ENCODE measurements at regions not wholly inside any gene's neighbourhood (a gene's known extent, or its start where the extent isn't known, plus 50 kb on each side); places are given as distances from the start of the nearest gene placed in this dataset.

DNA sequence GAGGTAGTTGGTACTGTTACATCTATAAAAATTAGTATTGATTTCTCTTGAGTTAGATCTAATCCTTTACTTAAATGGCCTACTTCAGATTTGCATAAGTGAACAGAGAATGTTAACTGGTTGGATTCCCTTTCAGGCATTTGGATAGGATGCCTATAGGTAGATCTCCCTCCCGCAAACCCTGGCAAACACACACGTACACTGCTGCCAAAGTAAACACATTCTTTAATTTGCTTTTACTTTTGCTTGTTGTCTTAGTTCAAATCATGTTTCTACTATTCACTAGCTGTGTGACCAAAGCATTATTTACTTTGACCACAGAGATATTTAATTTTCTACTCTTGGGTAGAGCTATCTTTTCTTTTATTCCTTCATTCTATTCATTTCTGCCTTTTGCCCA, 936.1 kb upstream of the FBXO33 start:
- TF ChIP-seq, protein P1, sequence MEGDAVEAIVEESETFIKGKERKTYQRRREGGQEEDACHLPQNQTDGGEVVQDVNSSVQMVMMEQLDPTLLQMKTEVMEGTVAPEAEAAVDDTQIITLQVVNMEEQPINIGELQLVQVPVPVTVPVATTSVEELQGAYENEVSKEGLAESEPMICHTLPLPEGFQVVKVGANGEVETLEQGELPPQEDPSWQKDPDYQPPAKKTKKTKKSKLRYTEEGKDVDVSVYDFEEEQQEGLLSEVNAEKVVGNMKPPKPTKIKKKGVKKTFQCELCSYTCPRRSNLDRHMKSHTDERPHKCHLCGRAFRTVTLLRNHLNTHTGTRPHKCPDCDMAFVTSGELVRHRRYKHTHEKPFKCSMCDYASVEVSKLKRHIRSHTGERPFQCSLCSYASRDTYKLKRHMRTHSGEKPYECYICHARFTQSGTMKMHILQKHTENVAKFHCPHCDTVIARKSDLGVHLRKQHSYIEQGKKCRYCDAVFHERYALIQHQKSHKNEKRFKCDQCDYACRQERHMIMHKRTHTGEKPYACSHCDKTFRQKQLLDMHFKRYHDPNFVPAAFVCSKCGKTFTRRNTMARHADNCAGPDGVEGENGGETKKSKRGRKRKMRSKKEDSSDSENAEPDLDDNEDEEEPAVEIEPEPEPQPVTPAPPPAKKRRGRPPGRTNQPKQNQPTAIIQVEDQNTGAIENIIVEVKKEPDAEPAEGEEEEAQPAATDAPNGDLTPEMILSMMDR (IDR thresholded peaks at IDR 0.05): no peak
- no peak for TF ChIP-seq POLR2A (IDR thresholded peaks at IDR 0.05)
